ENCODE measurements at regions not wholly inside any gene's neighbourhood (a gene's known extent, or its start where the extent isn't known, plus 50 kb on each side); places are given as distances from the start of the nearest gene placed in this dataset.
"Not testable (repeated sequence)": the region's sequence is repeated elsewhere in the genome, so short reads cannot be mapped to it uniquely, and the experiment has no call there.

- DNase-seq (ENCODE audit: low spot score) (no peak), ATAC-seq (ENCODE audit: low read depth) (no peak)
- Histone ChIP-seq H3K36me3 (ENCODE audit: low read depth) (no peaks in the 10 kb centered on the region), H3K27me3 (ENCODE audit: insufficient read depth, poor library complexity, severe bottlenecking) (no peaks in the 10 kb centered on the region), H3K9me3 (ENCODE audit: severe bottlenecking) (no peaks in the 10 kb centered on the region), H3K4me3 (ENCODE audit: severe bottlenecking) (no peak overlapping the region), H3K27ac (ENCODE audit: poor library complexity, severe bottlenecking) (no peak overlapping the region), H3K4me1 (ENCODE audit: insufficient read depth, poor library complexity, severe bottlenecking) (no peaks in the 10 kb centered on the region)
- TF ChIP-seq CTCF (IDR thresholded peaks at IDR 0.05; ENCODE audit: poor library complexity, severe bottlenecking): no peak
Observed at GRCh38 chr2:16239296-16239850, 299.0 kb downstream of the MYCN start.

- H3K9me3 ChIP-seq (ENCODE audit: severe bottlenecking): no peaks in the 10 kb centered on the region
- H3K36me3 ChIP-seq (ENCODE audit: low read depth): no peaks in the 10 kb centered on the region
- no peak for ATAC-seq (ENCODE audit: low read depth)
- no peak for DNase-seq (ENCODE audit: low spot score)
- no peak overlapping the region for H3K4me3 ChIP-seq (ENCODE audit: severe bottlenecking)
- no peaks in the 10 kb centered on the region for H3K27me3 ChIP-seq (ENCODE audit: insufficient read depth, poor library complexity, severe bottlenecking)
- no peak overlapping the region for H3K27ac ChIP-seq (ENCODE audit: poor library complexity, severe bottlenecking)
- TF ChIP-seq CTCF (IDR thresholded peaks at IDR 0.05; ENCODE audit: poor library complexity, severe bottlenecking): no peak
- H3K4me1 ChIP-seq (ENCODE audit: insufficient read depth, poor library complexity, severe bottlenecking): no peaks in the 10 kb centered on the region
Observed at GRCh38 chr2:16238786-16239185, 298.4 kb downstream of the MYCN start.

GRCh38 chr2:16238001-16238761, 297.8 kb downstream of the MYCN start:
- TF ChIP-seq CTCF (IDR thresholded peaks at IDR 0.05; ENCODE audit: poor library complexity, severe bottlenecking): no peak
- H3K4me3 ChIP-seq (ENCODE audit: severe bottlenecking): no peak overlapping the region
- no peak for ATAC-seq (ENCODE audit: low read depth)
- H3K4me1 ChIP-seq (ENCODE audit: insufficient read depth, poor library complexity, severe bottlenecking): no peaks in the 10 kb centered on the region
- H3K27ac ChIP-seq (ENCODE audit: poor library complexity, severe bottlenecking): no peak overlapping the region
- DNase-seq (ENCODE audit: low spot score): no peak
- no peaks in the 10 kb centered on the region for H3K27me3 ChIP-seq (ENCODE audit: insufficient read depth, poor library complexity, severe bottlenecking)
- no peaks in the 10 kb centered on the region for H3K9me3 ChIP-seq (ENCODE audit: severe bottlenecking)
- no peaks in the 10 kb centered on the region for H3K36me3 ChIP-seq (ENCODE audit: low read depth)

- no peaks in the 10 kb centered on the region for H3K9me3 ChIP-seq (ENCODE audit: severe bottlenecking)
- ATAC-seq (ENCODE audit: low read depth) (no peak), DNase-seq (ENCODE audit: low spot score) (no peak)
- H3K27ac ChIP-seq (ENCODE audit: poor library complexity, severe bottlenecking): no peak overlapping the region
- H3K4me3 ChIP-seq (ENCODE audit: severe bottlenecking): no peak overlapping the region
- no peaks in the 10 kb centered on the region for H3K27me3 ChIP-seq (ENCODE audit: insufficient read depth, poor library complexity, severe bottlenecking)
- no peak for TF ChIP-seq CTCF (IDR thresholded peaks at IDR 0.05; ENCODE audit: poor library complexity, severe bottlenecking)
- H3K36me3 ChIP-seq (ENCODE audit: low read depth): no peaks in the 10 kb centered on the region
- no peaks in the 10 kb centered on the region for H3K4me1 ChIP-seq (ENCODE audit: insufficient read depth, poor library complexity, severe bottlenecking)
Observed at GRCh38 chr2:16235747-16236146, 295.4 kb downstream of the MYCN start.

- ATAC-seq (ENCODE audit: low read depth); DNase-seq (ENCODE audit: low spot score); H3K4me1 ChIP-seq (ENCODE audit: insufficient read depth, poor library complexity, severe bottlenecking); H3K9me3 ChIP-seq (ENCODE audit: severe bottlenecking); H3K36me3 ChIP-seq (ENCODE audit: low read depth); H3K4me3 ChIP-seq (ENCODE audit: severe bottlenecking); H3K27ac ChIP-seq (ENCODE audit: poor library complexity, severe bottlenecking); H3K27me3 ChIP-seq (ENCODE audit: insufficient read depth, poor library complexity, severe bottlenecking): not testable (repeated sequence)
Observed at GRCh38 chr2:16235291-16235690, 294.9 kb downstream of the MYCN start.

Measured in RWPE2 (cell line).